Nephron (organoid): ENCODE measurements at regions not wholly inside any gene's neighbourhood (a gene's known extent, or its start where the extent isn't known, plus 50 kb on each side); places are given as distances from the start of the nearest gene placed in this dataset.
A peak's percentile ranks its signal among the peaks of the same experiment; 100 is the strongest.

ENCODE experiments used
- H3K27ac Mint-ChIP-seq, 3 experiments: 2 replicates each; pipeline ENCODE4 v1.8.0; 2020; ENCODE audit warnings: mixed read lengths in 3 of 3, mild to moderate bottlenecking in 2 of 3, moderate library complexity in 1 of 3
- H3K27me3 Mint-ChIP-seq: 2 replicates; pipeline ENCODE4 v1.8.0; 2021; ENCODE audit warnings: low read depth, mild to moderate bottlenecking, moderate library complexity, mixed read lengths
- H3K36me3 Mint-ChIP-seq: 2 replicates; pipeline ENCODE4 v1.8.0; 2020; ENCODE audit warnings: low read depth, mixed read lengths
- H3K4me1 Mint-ChIP-seq: 2 replicates; pipeline ENCODE4 v1.8.0; 2020; ENCODE audit warnings: mixed read lengths
- H3K4me3 Mint-ChIP-seq, 3 experiments: 2 replicates each; pipeline ENCODE4 v1.8.0; 2020; ENCODE audit warnings: mild to moderate bottlenecking in 3 of 3, mixed read lengths in 3 of 3, moderate library complexity in 2 of 3
- H3K9me3 Mint-ChIP-seq: 2 replicates; pipeline ENCODE4 v1.8.0; 2020; ENCODE audit warnings: mixed read lengths
- CTCF ChIP-seq, 3 experiments: fragments of 200-600 bp; sonication (generic); IDR thresholded peaks; one replicate each; pipeline ENCODE4 v1.5.0; 2021; ENCODE audit warnings: antibody characterized with exemption in 3 of 3; ENCODE audit not compliant: unreplicated experiment in 3 of 3

DNA sequence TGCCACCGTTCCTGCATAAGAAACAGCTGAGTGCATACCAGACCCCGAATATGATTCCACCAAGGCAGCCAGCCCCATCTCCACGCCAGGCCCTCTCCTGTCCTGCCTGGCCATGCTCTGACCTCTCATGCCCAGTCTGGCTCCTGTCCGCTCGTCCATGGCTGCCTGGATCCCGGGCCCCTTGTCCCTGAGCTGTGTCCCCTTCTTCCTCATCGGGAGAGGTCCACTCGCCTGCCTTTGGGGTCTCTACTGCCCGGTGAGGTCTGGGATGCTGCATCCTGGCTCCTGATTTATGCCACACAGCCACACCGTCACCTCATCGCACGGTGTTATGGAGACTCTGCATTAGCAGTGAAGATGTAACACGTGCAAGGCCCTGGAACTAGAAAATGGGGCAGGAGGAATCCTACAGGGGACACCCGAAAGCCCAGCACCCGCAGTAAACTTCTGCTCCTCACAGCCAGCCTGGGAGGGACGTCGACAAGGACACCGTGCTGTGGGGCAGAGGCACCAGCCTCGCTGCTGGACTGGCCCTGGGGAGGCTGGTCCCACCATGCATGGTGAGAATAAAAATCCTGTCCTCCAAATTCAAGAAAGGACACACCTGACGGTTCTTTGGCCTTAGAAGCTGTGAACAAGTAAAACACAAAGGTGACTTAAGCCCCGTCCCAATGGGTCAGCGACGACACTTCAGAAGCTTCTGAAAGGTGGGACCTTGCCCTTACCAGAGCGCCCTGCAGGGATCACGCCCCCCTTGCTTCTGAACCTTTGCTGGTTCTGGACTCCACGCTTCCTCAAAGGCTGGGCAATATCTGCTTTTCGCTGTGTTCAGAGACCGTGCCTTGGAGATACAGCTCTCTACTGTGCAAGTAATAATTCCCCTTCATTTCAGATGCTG is 103.0 kb downstream of the DLL1 start:
- Mint-ChIP-seq H3K4me1 (peaks cover 4% of the 10 kb centered on the region), H3K4me3 (no peak overlapping the region)

GRCh38 chr6:170186941-170187668 is 103.8 kb downstream of the DLL1 start:
- peaks cover 25% of the 10 kb centered on the region for H3K27me3 Mint-ChIP-seq
- no peak overlapping the region for H3K4me3 Mint-ChIP-seq
- H3K9me3 Mint-ChIP-seq: peaks cover 4% of the 10 kb centered on the region
- no peak for TF ChIP-seq CTCF (IDR thresholded peaks at IDR 0.05; ENCODE audit: unreplicated experiment in 3 of 3)
- H3K27ac Mint-ChIP-seq: no peak overlapping the region
- peaks cover 4% of the 10 kb centered on the region for H3K4me1 Mint-ChIP-seq
- H3K36me3 Mint-ChIP-seq: peaks cover 5% of the 10 kb centered on the region

More for the DNA sequence above, 103.0 kb downstream of the DLL1 start:
- TF ChIP-seq CTCF (IDR thresholded peaks at IDR 0.05; ENCODE audit: unreplicated experiment in 3 of 3): no peak
- Mint-ChIP-seq H3K9me3 (peaks cover 7% of the 10 kb centered on the region), H3K27me3 (peaks cover 19% of the 10 kb centered on the region), H3K36me3 (peaks cover 5% of the 10 kb centered on the region), H3K27ac (no peak overlapping the region)

GRCh38 chr6:170186006-170186935 is 104.6 kb downstream of the DLL1 start:
- peaks cover 4% of the 10 kb centered on the region for H3K9me3 Mint-ChIP-seq
- TF ChIP-seq CTCF (IDR thresholded peaks at IDR 0.05; ENCODE audit: unreplicated experiment in 3 of 3): no peak
- H3K36me3 Mint-ChIP-seq: peaks cover 5% of the 10 kb centered on the region
- no peak overlapping the region for H3K4me3 Mint-ChIP-seq
- H3K27me3 Mint-ChIP-seq: peaks cover 33% of the 10 kb centered on the region
- peaks cover 4% of the 10 kb centered on the region for H3K4me1 Mint-ChIP-seq
- H3K27ac Mint-ChIP-seq: no peak overlapping the region

DNA sequence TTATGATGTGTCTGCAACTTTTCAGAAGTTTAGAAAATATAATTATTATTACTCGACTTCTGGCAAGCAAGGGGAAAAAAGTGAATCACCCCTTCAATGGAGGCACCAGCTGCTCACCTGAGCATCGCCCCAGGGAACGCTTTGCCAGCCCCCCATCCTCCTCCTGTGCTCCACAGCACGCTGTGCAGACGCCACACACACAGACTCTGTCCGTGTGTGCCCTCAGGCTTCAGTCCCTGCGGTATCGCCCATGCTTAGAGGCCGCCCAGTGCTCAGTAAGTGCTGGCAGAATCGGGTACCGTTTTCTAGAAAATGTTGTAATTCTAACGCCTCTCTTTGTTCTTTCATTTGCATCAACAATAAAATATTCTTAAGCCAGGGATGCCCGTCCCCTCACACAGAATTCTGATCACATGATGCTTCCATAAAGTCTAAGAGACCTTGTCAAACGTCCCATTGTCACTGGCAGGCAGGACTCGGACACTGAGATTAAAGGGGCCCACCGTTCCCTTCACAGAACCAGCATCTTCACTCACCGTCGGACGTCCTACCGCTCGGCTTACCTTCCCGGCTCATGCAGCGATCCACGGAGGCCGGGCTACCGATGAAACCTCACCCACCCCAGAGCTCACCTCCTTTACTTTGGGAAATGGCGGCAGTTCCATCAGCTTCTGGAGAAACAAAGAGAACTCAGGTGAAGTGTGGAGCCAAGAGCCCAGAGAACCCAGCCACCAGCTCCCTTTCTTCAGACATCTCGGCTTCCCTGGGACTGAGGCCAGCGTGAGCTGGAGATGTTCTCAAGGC is 105.5 kb downstream of the DLL1 start:
- TF ChIP-seq CTCF (IDR thresholded peaks at IDR 0.05; ENCODE audit: unreplicated experiment in 3 of 3): no peak
- Mint-ChIP-seq H3K4me3 (peak overlapping the region in 1 of 3 experiments; percentile 34), H3K9me3 (peaks cover 4% of the 10 kb centered on the region), H3K36me3 (peaks cover 5% of the 10 kb centered on the region), H3K4me1 (peaks cover 4% of the 10 kb centered on the region), H3K27ac (no peak overlapping the region), H3K27me3 (peaks cover 42% of the 10 kb centered on the region)

DNA sequence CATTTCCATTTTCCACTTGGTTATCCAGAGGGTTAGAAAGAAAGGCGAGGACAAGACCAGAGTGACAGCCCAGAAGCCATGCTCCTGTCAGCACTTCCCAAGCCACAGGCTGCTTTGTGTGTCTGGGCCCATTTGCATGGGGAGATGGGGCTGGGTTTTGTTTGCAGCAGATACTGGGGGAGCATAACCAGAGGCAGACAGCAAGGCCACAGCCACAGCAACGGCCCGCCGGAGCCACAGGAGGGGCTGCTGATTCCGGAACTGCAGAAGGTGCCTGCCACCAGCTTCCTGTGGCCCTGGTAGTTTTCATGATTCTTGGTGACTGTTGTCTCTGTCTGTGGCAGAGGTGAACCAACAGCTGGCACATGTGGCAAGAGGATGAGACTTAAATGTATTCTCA is 106.6 kb downstream of the DLL1 start:
- no peak overlapping the region for H3K4me3 Mint-ChIP-seq
- no peak overlapping the region for H3K27ac Mint-ChIP-seq
- H3K4me1 Mint-ChIP-seq: peaks cover 5% of the 10 kb centered on the region
- no peak for TF ChIP-seq CTCF (IDR thresholded peaks at IDR 0.05; ENCODE audit: unreplicated experiment in 3 of 3)
- H3K36me3 Mint-ChIP-seq: peaks cover 5% of the 10 kb centered on the region
- H3K27me3 Mint-ChIP-seq: peaks cover 36% of the 10 kb centered on the region
- H3K9me3 Mint-ChIP-seq: peaks cover 4% of the 10 kb centered on the region
